HepG2 (cell line): ENCODE measurements at regions not wholly inside any gene's neighbourhood (a gene's known extent, or its start where the extent isn't known, plus 50 kb on each side); places are given as distances from the start of the nearest gene placed in this dataset.

Source experiments
- ATAC-seq: fragments of 200-7000 bp; cut with Tn5 transposase; 3 replicates; pipeline ENCODE4 v1.9.1; 2020; ENCODE audit warnings: mild to moderate bottlenecking, moderate library complexity
- BruUV-seq: library from RNA; stranded (reverse); fragments of 400-500 nt; replicated peaks from 2 replicates; lab custom pipeline; 2021; lab: Mats Ljungman, UMichigan
- CTCF ChIA-PET: fragments of 300-600 bp; formaldehyde crosslinking; extraction: SDS; loops from one replicate; lab custom pipeline; 2021; ENCODE audit warnings: low total read pairs, inconsistent platforms, low intra/inter-chr PET ratio; lab: Yijun Ruan, JAX
- POLR2A ChIA-PET: fragments of 350-600 bp; sonication (Branson Sonifier 250); formaldehyde crosslinking; loops from one replicate; lab custom pipeline; 2020; ENCODE audit warnings: antibody characterized with exemption, inconsistent platforms; lab: Yijun Ruan, JAX
- DNase-seq: peaks from one replicate; pipeline ENCODE4 v3.0.0-alpha.2; 2015; ENCODE audit warnings: low spot score
- FAIRE-seq: peaks from 3 replicates; lab custom pipeline; 2011; peaks lifted over from hg19 to GRCh38; lab: Jason Lieb, UNC
- H2AFZ ChIP-seq: one replicate; pipeline ENCODE4 v1.6.1; 2011; ENCODE audit warnings: low read length, inconsistent platforms
- H3K27ac ChIP-seq: fragments of 300-600 bp; 3 replicates; pipeline ENCODE4 v1.8.0; 2011; ENCODE audit warnings: mixed run types, mild to moderate bottlenecking, mixed read lengths, low read length, inconsistent platforms; ENCODE audit not compliant: insufficient read depth; ENCODE audit errors: extremely low read length
- H3K27me3 ChIP-seq, 2 experiments: fragments of 200-600 bp in 1 of 2; 2 replicates in 1 of 2; 3 replicates in 1 of 2; pipeline versions ENCODE4 v1.6.0 to v1.8.0; 2011; ENCODE audit warnings: low read length in 2 of 2, mild to moderate bottlenecking in 2 of 2, moderate library complexity in 2 of 2, inconsistent platforms in 1 of 2; ENCODE audit not compliant: insufficient read depth in 2 of 2, control insufficient read depth in 1 of 2
- H3K36me3 ChIP-seq, 2 experiments: fragments of 200-600 bp in 1 of 2; replicated peaks in 1 of 2; 2 replicates in 1 of 2; 3 replicates in 1 of 2; pipeline versions ENCODE4 v1.5.1 to v1.8.0; 2011; ENCODE audit warnings: low read length in 2 of 2, inconsistent platforms in 1 of 2; ENCODE audit not compliant: insufficient read depth in 2 of 2, control insufficient read depth in 1 of 2
- H3K4me1 ChIP-seq: 2 replicates; pipeline ENCODE4 v1.5.1; 2012; ENCODE audit warnings: low read length, inconsistent platforms; ENCODE audit not compliant: insufficient read depth
- H3K4me2 ChIP-seq: 2 replicates; pipeline ENCODE4 v1.6.0; 2011; ENCODE audit warnings: low read depth, low read length, inconsistent platforms
- H3K4me3 ChIP-seq, 3 experiments: fragments of 200-600 bp in 1 of 3; sonication (generic), shearing (Covaris generic) in 1 of 3; replicated peaks in 1 of 3; 2 replicates each; pipeline ENCODE4 v1.5.1; 2011 to 2016; ENCODE audit warnings: low read length in 3 of 3, inconsistent platforms in 2 of 3, low read depth in 2 of 3, mild to moderate bottlenecking in 2 of 3, control low read depth in 1 of 3, mixed read lengths in 1 of 3; ENCODE audit not compliant: insufficient read depth in 1 of 3
- H3K79me2 ChIP-seq: one replicate; pipeline ENCODE4 v1.6.1; 2011; ENCODE audit warnings: low read length, inconsistent platforms; ENCODE audit not compliant: insufficient read depth
- H3K9ac ChIP-seq: 2 replicates; pipeline ENCODE4 v1.6.0; 2011; ENCODE audit warnings: mild to moderate bottlenecking, low read depth, low read length, inconsistent platforms; ENCODE audit not compliant: insufficient read depth
- H3K9me3 ChIP-seq: 2 replicates; pipeline ENCODE4 v1.5.1; 2012; ENCODE audit warnings: mild to moderate bottlenecking, low read length
- H4K20me1 ChIP-seq: 2 replicates; pipeline ENCODE4 v1.6.0; 2011; ENCODE audit warnings: inconsistent platforms, mild to moderate bottlenecking, low read length, moderate library complexity; ENCODE audit not compliant: insufficient read depth
- KLF13 ChIP-seq: sonication (generic); formaldehyde crosslinking; IDR thresholded peaks from 2 replicates; pipeline ENCODE4 v1.4.0; 2020; ENCODE audit warnings: mild to moderate bottlenecking, missing genetic modification reagents
- MED1 ChIP-seq: sonication (generic); formaldehyde crosslinking; IDR thresholded peaks from 2 replicates; pipeline ENCODE4 v1.4.0; 2020; ENCODE audit warnings: missing genetic modification reagents
- ONECUT2 ChIP-seq: sonication (generic); formaldehyde crosslinking; IDR thresholded peaks from 2 replicates; pipeline ENCODE4 v1.4.0; 2020; ENCODE audit warnings: missing genetic modification reagents
- ZIK1 ChIP-seq: sonication (generic); formaldehyde crosslinking; IDR thresholded peaks from 2 replicates; pipeline ENCODE4 v1.5.0; 2020; ENCODE audit warnings: mild to moderate bottlenecking, low read depth, missing genetic modification reagents, borderline replicate concordance
- ZMYM2 ChIP-seq: sonication (generic); formaldehyde crosslinking; IDR thresholded peaks from 2 replicates; pipeline ENCODE4 v1.8.0; 2022; ENCODE audit warnings: mild to moderate bottlenecking, missing genetic modification reagents
- ZNF10 ChIP-seq: sonication (generic); formaldehyde crosslinking; IDR thresholded peaks from 2 replicates; pipeline ENCODE4 v1.4.0; 2020; ENCODE audit warnings: mild to moderate bottlenecking, low read depth, missing genetic modification reagents, borderline replicate concordance
- ZNF749 ChIP-seq: sonication (generic); formaldehyde crosslinking; IDR thresholded peaks from 2 replicates; pipeline ENCODE4 v1.8.0; 2022; ENCODE audit warnings: mild to moderate bottlenecking, missing genetic modification reagents, moderate library complexity, borderline replicate concordance
- ZNF780A ChIP-seq: sonication (generic); formaldehyde crosslinking; IDR thresholded peaks from 2 replicates; pipeline ENCODE4 v1.8.0; 2022; ENCODE audit warnings: mild to moderate bottlenecking, missing genetic modification reagents, moderate library complexity
- ZSCAN20 ChIP-seq: sonication (generic); formaldehyde crosslinking; IDR thresholded peaks from 2 replicates; pipeline ENCODE4 v1.4.0; 2020; ENCODE audit warnings: missing genetic modification reagents, mild to moderate bottlenecking, borderline replicate concordance
- WGBS: methylation state at CpG from one replicate; pipeline ENCODE4 v1.1.6; 2017; ENCODE audit warnings: low lambda C conversion rate; 5-methylcytosine and 5-hydroxymethylcytosine counted together
- in situ Hi-C: cut with HindIII; loops from 2 replicates; pipeline ENCODE4 v1.10.0; 2017; ENCODE audit warnings: low pct_unique_long_range_greater_than_20kb; ENCODE audit not compliant: extremely low pct_ligation_motif_present
- intact Hi-C: fragments of 100-400 bp; cut with micrococcal nuclease; formaldehyde crosslinking; loops from one replicate; pipeline ENCODE4 v1.10.0; 2022; ENCODE audit not compliant: unreplicated experiment
- TF ChIP-seq, protein P1 (sequence below): sonication (generic); formaldehyde crosslinking; conservative IDR thresholded peaks from 2 replicates; pipeline ENCODE4 v1.8.1; 2023; ENCODE audit warnings: missing genetic modification reagents
- TF ChIP-seq, protein P2 (sequence below): sonication (generic); formaldehyde crosslinking; IDR thresholded peaks from 2 replicates; pipeline ENCODE4 v1.8.1; 2023; ENCODE audit warnings: missing genetic modification reagents, inconsistent platforms, borderline replicate concordance
- TF ChIP-seq, protein P3 (sequence below): IDR thresholded peaks from 2 replicates; pipeline ENCODE4 v1.6.1; 2016; ENCODE audit warnings: missing genetic modification reagents, missing compliant biosample characterization

DNA sequence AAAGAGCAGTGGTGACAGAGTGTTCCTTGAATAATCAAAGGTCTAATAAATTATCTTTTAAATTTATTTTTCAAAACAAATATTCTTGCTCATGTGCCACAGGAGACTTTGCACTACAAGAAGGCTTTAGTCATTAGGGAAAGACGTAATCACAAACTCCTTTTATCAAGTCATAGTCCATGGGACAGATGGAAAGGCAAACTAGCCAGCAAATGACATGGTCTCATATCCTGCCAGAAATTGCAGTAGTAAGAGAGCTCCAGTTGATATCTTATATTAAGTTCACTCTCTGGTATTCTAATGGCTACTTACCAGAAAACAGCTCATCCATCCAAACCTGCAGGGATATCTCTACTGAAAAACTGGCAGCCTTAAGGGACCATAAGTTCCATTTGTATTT, 225.0 kb upstream of the TP63 start:
- in situ Hi-C loops, result no loop called here
- Histone ChIP-seq H3K4me2 (no peak overlapping the region), H3K9me3 (no peaks in the 10 kb centered on the region), H4K20me1 (no peaks in the 10 kb centered on the region), H3K36me3 (no peaks in the 10 kb centered on the region), H3K4me1 (no peaks in the 10 kb centered on the region), H3K27me3 (no peaks in the 10 kb centered on the region), H2AFZ (no peak overlapping the region), H3K4me3 (no peak overlapping the region), H3K27ac (no peak overlapping the region), H3K9ac (no peak overlapping the region), H3K79me2 (no peaks in the 10 kb centered on the region)
- intact Hi-C loops, result no loop called here
- FAIRE-seq (no peak), DNase-seq (no peak), ATAC-seq (no peak)
- ChIA-PET CTCF (no interaction called here), POLR2A (no interaction called here)
- TF ChIP-seq, protein P1, sequence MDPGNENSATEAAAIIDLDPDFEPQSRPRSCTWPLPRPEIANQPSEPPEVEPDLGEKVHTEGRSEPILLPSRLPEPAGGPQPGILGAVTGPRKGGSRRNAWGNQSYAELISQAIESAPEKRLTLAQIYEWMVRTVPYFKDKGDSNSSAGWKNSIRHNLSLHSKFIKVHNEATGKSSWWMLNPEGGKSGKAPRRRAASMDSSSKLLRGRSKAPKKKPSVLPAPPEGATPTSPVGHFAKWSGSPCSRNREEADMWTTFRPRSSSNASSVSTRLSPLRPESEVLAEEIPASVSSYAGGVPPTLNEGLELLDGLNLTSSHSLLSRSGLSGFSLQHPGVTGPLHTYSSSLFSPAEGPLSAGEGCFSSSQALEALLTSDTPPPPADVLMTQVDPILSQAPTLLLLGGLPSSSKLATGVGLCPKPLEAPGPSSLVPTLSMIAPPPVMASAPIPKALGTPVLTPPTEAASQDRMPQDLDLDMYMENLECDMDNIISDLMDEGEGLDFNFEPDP (CRISPR knock-in tag), result no peak
- TF ChIP-seq ZSCAN20 (CRISPR knock-in tag) (no peak), ZNF10 (CRISPR knock-in tag) (no peak), ZMYM2 (no peak), ZNF780A (CRISPR knock-in tag) (no peak), KLF13 (no peak), ZNF749 (CRISPR knock-in tag) (no peak), ONECUT2 (CRISPR knock-in tag) (no peak), MED1 (no peak), ZIK1 (CRISPR knock-in tag) (no peak)
- TF ChIP-seq, protein P2, sequence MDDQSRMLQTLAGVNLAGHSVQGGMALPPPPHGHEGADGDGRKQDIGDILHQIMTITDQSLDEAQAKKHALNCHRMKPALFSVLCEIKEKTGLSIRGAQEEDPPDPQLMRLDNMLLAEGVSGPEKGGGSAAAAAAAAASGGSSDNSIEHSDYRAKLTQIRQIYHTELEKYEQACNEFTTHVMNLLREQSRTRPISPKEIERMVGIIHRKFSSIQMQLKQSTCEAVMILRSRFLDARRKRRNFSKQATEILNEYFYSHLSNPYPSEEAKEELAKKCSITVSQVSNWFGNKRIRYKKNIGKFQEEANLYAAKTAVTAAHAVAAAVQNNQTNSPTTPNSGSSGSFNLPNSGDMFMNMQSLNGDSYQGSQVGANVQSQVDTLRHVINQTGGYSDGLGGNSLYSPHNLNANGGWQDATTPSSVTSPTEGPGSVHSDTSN (CRISPR knock-in tag), result no peak
- TF ChIP-seq, protein P3, sequence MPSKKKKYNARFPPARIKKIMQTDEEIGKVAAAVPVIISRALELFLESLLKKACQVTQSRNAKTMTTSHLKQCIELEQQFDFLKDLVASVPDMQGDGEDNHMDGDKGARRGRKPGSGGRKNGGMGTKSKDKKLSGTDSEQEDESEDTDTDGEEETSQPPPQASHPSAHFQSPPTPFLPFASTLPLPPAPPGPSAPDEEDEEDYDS (CRISPR knock-in tag), result no peak
- BruUV-seq, result no TSS peak
- 9% methylated on average over 1 of the region's 1 CpG for WGBS
